Stimulated activated CD8-positive, alpha-beta memory T cell treated with anti-CD3 and anti-CD28 coated beads, Interleukin-15, amount 100 ng/mL, for 48 hours (primary cell): ENCODE measurements at regions not wholly inside any gene's neighbourhood (a gene's known extent, or its start where the extent isn't known, plus 50 kb on each side); places are given as distances from the start of the nearest gene placed in this dataset.
"Not testable (repeated sequence)": the region's sequence is repeated elsewhere in the genome, so short reads cannot be mapped to it uniquely, and the experiment has no call there.

Experiments used
- DNase-seq, 2 donors: peaks; one replicate each; pipeline ENCODE4 v3.0.0-alpha.2; 2020; ENCODE audit warnings: low read depth in 2 of 2

DNA sequence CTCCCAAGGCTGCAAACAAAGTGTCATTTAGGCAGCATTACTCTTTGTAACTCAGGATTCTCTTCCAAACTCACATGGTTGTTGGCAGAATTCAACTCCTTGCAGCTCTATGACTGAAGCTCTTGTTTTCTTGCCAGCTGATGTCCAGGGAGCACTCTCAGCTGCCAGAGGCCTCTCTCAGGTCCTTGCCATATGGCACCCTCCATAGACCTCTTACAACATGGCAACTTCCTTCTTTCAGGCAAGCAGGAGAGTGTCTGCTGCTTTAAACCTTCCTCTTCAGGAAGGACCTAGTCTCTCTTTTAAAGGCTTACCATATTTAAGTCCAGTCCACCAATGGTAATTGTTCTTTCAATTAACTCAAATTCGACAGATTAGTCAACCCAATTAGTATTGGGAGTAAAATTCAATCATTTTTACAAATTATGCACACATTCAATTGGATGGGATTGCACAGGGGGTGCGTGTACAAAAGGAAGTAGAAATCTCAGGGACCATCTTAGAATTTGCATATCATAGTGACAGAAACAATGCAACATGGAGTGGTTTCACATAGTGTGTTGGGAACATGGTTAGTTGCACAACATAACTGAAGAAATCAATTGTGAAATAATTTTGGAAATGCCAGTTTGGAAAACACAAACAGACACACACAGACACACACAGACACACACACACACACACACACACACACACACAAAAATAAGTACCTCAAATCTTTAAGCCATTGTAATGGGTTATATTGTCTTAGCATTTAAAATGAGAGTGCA is 893.5 kb upstream of the ZEB2 start:
- no peak for DNase-seq

DNA sequence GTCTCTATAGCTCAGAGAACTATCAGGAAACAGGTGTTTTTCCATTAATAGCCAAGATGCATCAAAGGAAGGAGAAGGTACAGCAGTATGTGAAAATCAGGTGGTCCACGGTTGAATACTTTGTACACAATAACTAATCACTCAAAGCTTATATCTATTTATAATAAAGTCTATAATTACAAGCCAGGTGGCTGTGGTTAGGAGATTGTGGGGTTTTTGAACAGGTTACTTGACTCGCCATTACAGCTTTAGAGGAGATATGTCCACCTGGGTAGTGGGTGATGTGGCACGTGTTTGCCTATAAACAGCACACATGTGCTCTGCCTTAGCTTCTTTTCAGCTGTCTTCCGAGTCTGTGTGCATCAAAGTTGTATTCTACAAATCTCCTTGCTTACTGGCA is 892.2 kb upstream of the ZEB2 start:
- no peak for DNase-seq

DNA sequence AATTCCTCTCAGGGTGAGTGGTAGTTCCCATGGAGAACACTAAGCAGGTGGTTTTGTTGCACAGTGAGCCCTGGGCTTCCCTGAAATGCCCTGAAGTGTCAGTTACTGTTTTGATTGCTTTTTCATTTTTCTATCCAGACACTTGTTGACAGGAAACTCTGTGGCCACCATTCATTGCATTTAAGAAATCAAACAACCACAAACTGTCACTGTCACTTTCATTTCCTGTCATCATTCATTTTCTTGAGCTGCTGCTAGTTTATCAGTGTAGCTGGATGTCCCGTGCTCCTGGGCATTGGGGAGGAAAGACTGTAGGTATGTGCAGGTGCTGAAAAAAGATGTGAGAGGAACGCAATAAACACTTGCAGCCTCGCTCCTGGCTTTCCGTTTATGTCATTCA is 891.6 kb upstream of the ZEB2 start:
- no peak for DNase-seq

DNA sequence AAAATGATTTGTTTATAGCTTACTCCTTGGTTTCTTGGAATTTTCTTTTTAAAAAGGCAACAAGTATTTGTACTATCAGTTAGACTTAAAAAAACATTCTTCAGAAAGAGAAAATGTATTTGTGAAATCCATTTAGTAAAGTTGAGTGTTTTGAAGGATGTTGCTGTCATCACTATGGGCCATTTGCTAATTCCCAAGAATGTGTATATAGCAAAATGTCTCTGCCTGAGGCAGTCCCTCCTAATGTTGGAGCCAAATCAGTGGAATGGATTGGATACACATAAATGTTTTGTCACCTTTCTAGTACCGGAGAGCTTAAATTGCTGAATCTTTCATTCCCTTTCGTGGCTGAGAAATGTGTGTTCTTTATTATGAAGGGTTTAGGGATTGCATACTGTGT is 890.2 kb upstream of the ZEB2 start:
- DNase-seq = no peak

DNA sequence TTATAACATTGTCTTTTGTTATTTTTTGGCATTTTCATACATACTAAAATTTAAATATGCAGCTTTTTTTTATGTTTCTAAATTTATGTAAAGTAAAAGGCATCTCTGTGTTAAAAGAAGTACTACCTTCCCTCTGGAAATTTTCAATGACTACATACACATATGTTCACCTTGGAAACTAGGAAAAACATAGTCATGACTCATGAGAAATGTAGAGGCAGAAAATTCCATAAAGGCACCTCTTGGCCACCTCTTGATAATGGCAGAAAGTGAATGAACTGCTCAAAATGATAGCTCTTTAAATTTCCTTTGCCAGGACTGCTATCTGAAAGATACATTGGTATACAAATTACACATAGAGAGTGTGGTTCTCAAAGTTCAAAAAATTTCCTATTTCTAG is 889.1 kb upstream of the ZEB2 start:
- DNase-seq = no peak

DNA sequence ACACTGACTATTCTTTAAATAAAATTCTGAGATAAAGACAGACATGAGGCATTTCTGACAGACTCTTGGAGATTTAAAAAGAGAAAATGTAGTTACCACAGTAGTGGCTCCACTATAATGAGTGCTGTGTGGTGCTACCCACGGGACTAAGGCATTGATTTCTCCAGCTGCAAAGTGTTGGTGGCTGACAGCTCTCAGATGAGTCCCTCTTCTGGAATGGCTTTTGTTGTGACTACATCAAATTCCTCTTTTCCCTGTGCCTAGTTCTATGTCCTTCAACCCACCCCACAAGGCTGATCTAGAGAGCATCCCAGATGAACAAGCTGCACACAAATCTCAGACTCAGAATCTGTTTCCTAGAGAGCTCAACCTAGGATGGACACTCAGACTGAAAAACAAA is 884.8 kb upstream of the ZEB2 start:
- DNase-seq = no peak

DNA sequence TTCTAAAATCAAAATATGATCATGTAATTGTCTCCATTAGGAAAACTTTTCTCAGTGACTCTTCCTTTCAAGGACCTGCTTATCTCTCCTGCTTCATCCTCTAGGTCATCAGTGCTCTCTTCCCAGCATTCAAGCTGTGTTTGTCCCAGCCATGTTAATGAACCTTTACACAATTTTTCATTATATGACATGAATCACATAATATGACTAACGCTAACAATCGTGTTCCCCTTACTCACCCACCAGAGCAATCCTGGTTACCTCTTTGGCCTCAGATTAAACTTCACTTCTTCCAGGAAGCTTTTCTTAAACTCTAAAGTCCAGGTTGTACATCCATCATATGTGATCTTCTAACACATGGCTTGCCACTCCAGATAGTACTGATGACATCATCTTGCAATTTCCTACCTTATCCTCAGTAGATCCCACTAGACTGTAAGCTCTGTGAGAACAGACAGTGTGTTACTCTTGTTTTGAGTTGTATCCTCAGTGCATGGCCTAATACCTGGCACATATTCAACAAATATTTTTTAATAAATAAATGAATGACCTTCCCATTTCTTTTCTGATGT is 882.9 kb upstream of the ZEB2 start:
- DNase-seq = no peak

DNA sequence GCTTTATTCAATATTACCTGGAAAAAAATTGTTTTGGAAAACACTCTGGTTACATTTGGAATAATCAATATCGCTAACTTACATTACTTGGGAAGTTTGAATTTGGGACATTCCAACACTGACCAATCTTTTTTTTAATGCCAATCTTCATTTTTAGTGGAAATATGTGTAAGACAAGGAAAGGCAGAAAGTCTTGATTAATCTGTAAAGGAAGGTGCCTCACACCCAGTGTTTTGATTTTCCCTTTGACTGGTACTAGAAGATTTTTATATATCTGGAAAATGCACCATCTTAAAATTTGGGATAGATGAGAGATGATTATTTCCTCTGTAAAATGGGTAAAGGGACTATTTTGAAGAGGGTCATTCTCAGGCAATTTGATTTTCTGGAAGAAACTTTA is 879.2 kb upstream of the ZEB2 start:
- no peak for DNase-seq

DNA sequence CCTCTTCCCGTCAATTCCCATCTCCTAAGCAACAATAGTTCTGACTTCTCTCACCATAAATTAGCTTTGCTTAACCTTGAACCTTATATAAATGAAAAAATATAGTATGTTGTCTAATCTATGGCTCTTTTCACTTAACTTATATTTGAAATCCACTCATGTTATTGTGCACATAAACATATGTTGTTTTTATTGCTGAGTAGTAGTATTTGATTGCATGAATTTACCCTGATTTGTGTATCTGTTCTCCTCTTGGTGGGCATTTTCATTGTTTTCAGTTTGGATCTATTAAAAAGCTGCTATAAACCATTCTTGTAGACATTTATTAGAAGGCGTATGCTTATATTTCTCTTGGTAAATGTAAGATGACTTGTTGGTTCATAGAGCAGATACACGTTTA is 874.3 kb upstream of the ZEB2 start:
- DNase-seq = no peak

DNA sequence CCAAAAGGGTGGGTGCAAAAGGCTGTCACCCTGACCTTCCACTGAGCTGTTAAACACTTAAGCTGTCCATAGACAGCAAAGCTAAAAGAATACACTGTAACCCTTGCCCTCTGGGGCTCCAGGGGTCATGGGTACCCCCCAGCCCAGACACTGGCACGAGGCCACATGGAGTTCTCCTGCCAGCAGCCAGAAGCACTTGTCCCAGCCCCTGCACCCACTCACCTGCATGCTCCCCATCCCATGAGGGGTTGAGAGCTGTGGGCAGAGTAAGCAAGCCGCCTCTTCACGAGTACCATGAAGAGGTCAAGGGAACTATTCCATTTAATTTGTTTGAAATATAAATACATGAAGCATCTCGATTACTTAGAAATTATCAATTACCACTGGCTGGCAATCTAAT is 867.1 kb upstream of the ZEB2 start:
- no peak for DNase-seq

DNA sequence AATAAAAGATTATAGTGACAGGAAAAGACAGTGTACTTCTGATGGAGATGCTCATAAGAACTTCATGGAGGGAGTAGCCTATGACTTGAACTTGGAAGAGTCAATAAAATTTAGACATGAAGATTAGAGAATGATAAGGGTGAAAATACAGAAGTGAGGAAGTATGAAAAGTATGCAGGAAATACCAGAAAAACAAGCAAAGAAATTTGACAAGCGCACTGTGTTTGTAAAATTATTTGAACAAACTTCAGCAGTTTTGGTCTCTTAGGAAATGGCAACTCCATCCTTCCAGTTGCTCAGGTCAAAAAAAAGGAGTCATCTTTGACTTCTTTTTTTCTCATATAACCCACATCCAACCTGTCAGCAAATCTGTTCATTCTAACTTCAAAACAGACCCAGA is 864.0 kb upstream of the ZEB2 start:
- no peak for DNase-seq

DNA sequence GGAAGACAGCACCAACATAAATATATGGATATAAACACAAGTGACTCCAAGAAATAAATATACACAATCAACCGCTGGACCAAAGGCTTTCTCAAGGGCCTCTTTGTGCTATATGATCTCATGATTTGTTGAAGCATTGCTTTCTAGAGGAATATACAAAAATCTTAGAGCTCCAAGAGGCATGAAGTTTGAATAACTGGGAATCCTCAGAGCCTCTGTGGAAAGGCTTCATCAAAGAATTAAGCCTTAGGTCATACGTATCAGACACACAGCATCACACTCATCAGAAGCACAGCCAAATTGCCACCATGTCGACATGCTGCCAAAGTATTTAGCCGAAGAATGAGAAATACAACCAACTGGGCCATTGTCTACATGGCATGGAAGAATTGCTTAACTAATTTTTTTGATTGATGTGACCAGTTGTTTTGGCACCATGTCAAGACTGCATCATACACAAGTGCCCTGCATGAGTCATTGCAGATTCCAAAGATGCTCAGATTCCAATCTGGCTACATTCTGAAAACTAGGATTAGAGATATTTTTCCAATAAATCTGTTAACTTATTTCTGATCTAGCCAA is 860.6 kb upstream of the ZEB2 start:
- DNase-seq = no peak

DNA sequence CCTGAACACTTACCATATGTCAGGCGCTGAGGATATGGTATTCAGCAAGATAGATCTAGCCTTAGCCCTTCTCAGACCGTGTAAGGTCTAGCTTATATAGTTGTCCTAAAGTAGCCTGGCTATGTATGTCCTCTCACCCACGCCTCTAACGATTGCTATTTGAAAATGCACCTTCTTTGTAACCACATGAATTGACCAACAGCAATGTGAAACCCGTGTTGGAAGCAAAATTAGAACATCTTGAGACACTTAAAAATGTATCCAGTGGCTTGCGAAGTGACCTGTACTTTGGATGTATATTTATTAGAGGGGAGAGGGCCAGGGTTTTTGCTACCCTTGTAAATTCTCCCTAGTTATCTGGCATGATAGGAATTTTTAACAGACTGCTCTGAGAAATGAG is 860.0 kb upstream of the ZEB2 start:
- DNase-seq = no peak

DNA sequence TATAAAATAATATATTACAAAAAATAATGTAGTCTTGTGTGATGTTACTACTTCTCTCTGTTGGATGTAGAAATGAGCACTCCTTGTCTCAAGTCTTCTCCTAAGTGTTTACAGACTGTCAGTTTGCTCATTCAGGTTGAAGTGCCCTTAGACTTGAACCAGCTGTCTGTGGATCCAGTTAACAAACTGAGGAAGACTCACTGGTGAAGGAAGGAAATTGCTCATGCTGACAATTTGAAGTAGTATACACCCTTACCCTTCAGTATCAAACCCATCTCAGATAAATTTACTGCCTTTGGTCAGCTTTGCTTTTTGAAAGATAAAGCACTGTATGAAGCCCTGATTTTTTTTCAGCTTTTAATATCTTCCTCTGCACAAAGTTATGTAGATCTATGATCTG is 854.2 kb upstream of the ZEB2 start:
- no peak for DNase-seq

DNA sequence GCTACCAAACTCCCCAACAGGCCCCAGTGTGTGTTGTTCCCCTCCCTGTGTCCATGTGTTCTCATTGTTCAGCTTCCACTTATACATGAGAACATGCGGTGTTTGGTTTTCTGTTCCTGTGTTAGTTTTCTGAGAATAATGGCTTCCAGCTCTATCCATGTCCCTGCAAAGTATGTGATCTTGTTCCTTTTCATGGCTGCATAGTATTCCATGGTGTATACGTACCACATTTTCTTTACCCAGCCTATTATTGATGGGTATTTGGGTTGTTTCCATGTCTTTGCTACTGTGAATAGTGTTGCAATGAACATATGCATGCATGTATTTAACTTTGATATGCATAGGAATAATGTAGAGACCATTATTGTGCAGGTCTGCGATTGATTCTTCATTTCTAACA is 847.4 kb upstream of the ZEB2 start:
- DNase-seq = not testable (repeated sequence)

DNA sequence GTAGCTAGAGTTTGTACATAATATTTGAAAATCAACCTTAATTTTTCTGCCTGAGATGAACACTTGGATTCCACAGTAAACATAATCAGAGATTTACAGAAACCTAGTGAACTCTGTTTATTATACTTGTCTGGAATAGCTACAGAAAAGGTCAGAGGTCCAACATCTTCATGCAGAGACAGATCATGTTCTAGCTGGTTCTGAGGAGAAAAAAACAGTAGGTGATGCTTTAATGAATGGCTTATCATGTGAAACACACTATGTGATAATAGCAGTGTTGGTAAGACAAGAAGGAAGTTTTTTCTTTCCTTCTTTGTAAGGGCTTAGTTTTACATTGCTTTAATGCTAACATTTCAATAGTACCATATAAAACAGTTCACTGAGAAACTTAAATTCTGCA is 846.4 kb upstream of the ZEB2 start:
- no peak for DNase-seq

DNA sequence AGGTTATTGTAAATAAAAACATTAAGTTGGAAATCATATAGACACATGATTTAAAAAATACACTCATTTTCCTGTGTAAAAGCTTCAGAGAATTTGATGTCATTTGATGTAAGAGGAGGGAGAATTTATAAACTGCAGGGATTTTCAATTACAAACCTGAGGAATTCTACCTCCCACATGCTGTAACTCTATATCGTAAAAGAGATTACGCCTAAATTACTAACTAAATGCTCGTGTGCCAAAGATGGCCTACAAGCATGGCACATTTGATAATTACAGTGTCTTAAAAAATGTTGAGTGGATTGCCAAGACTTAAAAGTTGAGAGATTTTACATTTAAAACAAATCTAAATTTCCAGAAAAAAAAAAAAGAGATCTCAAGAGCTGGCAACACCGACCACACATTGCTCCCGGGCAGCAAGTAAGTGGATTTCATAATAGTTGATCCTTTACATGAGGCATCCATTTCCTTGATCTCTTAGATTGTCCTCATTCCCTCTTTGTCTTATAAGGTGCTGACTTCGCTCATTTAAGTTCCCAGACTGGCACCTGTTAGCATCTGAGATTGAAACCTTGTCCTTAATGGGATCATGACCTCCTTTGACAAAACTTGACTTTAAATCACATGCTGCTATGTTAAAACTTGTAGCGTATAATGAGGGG is 840.3 kb upstream of the ZEB2 start:
- no peak for DNase-seq

DNA sequence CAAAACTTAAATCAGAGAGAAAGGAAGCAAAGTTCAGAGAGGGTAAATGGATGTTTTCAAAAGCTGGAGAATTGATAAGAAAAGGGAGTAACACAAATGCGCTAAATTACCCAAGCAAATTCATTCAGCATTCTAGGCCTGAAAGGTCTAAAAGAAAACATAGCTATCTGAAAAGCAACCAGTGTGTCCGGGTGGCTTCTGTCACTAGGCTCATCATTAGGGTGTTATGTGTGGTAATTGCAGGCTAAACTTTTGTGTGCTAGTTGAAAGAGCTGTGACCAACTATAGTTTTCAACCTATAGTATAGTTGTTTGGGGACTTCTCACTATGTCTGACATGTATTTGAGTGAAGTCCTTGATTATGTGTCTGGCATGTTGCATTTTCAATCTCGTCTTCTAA is 839.6 kb upstream of the ZEB2 start:
- DNase-seq = no peak

DNA sequence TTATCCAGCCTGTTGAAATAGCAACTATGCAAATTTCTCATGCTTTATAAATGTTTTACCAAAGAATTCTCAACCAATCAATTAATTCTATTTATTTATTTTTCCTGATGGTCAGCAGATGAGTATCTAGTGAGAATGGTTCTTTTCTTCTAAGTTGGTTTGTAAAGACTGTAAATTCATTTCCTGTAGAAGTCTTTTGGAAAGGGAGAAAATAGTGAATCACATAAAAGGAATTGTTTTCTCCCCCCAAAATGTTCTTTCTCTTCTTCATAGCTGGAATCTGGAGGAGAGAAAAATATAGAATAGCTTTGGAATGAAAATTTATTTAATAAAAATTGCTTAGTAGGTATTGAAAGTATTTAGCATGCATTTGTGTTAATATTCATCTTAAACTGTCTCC is 836.1 kb upstream of the ZEB2 start:
- DNase-seq = no peak

DNA sequence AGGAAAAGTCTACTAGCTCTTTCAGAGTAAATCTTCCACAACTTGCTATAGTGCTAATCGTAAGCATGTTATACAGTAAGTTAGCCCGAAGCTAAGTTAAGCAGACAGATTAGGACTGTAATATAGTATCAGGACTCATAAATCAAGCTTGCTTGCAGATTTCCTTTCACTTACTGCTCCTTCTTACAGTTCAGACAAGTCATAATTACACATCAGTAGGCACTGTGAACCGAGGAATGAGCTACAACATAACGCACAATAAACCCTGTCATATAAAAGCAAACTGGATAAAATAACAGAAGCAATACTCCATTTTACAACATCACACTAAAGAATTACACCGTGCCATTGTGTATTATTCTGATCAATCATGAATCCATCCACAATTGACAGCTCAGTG is 832.6 kb upstream of the ZEB2 start:
- no peak for DNase-seq

DNA sequence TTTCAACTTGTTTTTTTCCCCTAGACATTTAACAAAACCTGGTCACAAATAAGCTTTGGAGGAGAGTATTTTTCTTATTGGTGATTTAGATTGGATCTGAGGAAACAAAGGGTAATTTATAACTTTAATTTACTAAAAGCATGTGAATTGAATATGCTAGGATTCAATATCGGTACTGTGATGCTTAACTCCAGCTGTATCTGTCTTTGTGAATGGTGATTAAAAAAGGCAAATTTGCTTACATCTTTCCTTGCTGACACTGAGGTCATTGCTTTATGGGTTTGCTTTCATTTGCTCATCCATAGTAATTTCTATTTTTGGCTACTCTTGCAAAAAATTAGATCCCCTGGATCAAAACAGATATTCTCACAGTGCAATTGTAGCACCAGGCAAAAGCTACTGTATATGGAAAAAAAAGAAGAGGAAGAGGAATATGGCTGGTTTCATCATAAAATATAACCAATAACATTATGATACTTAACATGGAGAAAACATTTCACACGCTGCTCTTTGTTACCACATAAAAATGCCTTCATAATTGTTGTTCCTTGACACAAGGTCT is 832.0 kb upstream of the ZEB2 start:
- DNase-seq = no peak

DNA sequence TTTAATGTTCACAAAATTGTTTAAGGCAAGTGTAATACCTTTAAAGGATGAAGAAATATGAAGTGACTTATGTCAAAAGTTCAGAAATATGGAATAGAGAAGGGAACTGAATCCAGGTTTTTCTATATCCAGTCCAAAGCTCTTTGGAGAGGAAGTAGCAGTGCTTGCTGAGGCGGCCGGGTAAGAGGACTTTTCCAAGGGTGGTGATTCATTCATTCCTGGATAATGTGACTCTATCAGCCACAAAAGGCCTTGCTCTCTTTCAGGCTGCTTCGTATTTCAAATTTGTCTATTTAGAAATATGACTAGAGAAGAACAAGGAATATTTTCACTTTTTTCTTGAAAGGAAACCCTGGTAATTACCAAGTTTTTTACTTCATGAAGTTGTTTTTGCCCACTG is 830.1 kb upstream of the ZEB2 start:
- no peak for DNase-seq
